Glutamatergic neuron (in vitro differentiated cells): ENCODE measurements at regions not wholly inside any gene's neighbourhood (a gene's known extent, or its start where the extent isn't known, plus 50 kb on each side); places are given as distances from the start of the nearest gene placed in this dataset.

Experiments used
- DNase-seq: peaks from one replicate; pipeline ENCODE4 v3.0.0; 2022
- H3K27ac Mint-ChIP-seq: one replicate; pipeline ENCODE4 v1.8.0; 2020; ENCODE audit warnings: mild to moderate bottlenecking, mixed read lengths, inconsistent platforms; ENCODE audit not compliant: unreplicated experiment
- H3K27me3 Mint-ChIP-seq: one replicate; pipeline ENCODE4 v1.8.0; 2020; ENCODE audit warnings: mild to moderate bottlenecking, moderate library complexity, mixed read lengths, inconsistent platforms; ENCODE audit not compliant: unreplicated experiment
- H3K36me3 Mint-ChIP-seq: one replicate; pipeline ENCODE4 v1.8.0; 2020; ENCODE audit warnings: mild to moderate bottlenecking, mixed read lengths, inconsistent platforms; ENCODE audit not compliant: unreplicated experiment
- H3K4me1 Mint-ChIP-seq: one replicate; pipeline ENCODE4 v1.8.0; 2020; ENCODE audit warnings: mild to moderate bottlenecking, low read depth, mixed read lengths, inconsistent platforms; ENCODE audit not compliant: unreplicated experiment
- H3K4me3 Mint-ChIP-seq: one replicate; pipeline ENCODE4 v1.8.0; 2020; ENCODE audit warnings: mild to moderate bottlenecking, mixed read lengths, inconsistent platforms; ENCODE audit not compliant: unreplicated experiment
- H3K9me3 Mint-ChIP-seq: one replicate; pipeline ENCODE4 v1.8.0; 2020; ENCODE audit warnings: mild to moderate bottlenecking, moderate library complexity, mixed read lengths, inconsistent platforms; ENCODE audit not compliant: unreplicated experiment
- TF ChIP-seq, protein P1 (sequence below): fragments of 200-600 bp; sonication (generic); IDR thresholded peaks from one replicate; pipeline ENCODE4 v1.5.0; 2021; ENCODE audit not compliant: partially characterized antibody, unreplicated experiment

DNA sequence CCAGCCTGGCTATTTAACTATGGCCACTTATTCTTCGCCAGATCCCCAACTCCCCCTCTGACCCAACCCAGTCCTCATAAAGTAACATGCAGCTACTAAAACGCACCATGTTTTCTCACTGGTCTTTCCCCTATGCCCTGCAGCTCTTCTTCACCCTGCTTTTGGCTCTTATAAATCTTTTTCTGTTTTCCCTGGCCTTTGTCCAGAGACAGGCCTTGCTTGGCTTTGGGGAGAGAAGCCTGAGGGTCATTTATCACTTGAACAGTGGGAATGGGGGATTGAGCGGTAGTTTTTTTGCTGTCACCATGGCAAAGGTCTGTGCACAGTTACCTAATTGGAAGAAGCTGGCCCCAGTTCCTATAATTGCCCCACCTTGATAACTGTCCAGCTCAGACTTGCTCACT, 202.9 kb upstream of the NT5C1B start:
- Mint-ChIP-seq H3K36me3 (no peaks in the 10 kb centered on the region), H3K27ac (no peak overlapping the region), H3K4me1 (peaks cover 14% of the 10 kb centered on the region), H3K4me3 (no peak overlapping the region), H3K27me3 (peaks cover 1% of the 10 kb centered on the region), H3K9me3 (no peaks in the 10 kb centered on the region)
- TF ChIP-seq, protein P1, sequence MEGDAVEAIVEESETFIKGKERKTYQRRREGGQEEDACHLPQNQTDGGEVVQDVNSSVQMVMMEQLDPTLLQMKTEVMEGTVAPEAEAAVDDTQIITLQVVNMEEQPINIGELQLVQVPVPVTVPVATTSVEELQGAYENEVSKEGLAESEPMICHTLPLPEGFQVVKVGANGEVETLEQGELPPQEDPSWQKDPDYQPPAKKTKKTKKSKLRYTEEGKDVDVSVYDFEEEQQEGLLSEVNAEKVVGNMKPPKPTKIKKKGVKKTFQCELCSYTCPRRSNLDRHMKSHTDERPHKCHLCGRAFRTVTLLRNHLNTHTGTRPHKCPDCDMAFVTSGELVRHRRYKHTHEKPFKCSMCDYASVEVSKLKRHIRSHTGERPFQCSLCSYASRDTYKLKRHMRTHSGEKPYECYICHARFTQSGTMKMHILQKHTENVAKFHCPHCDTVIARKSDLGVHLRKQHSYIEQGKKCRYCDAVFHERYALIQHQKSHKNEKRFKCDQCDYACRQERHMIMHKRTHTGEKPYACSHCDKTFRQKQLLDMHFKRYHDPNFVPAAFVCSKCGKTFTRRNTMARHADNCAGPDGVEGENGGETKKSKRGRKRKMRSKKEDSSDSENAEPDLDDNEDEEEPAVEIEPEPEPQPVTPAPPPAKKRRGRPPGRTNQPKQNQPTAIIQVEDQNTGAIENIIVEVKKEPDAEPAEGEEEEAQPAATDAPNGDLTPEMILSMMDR, result no peak
- DNase-seq, result no peak

DNA sequence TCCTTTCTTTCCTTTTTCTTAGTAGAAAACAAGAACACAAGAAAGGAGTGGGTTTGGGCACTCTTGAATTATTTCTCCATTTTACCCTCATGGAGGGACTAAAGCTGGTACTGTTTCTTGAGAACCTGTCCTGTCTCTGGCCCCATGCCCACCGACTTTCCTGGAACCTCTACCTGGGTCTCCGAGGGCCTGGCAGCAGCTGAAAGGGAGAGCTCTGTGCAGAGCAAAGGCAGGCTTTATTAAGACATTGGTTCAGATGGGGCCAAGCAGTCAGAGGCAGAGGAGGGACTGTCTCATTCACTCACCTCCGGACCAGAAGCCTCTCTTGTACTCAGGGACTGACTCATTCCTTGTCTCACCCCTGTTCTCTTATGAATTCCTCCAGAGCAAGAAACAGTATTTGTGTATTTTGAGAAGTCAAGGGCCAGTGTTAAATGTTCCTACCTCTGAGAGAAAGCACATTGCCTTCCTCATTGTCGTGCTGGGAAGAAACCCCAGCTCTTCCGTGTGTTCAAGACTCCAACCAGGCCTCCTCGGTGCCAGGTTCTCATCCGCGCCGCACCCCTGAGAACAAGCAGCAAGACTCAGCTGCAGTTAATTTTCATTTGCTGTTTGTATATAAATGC, 201.9 kb upstream of the NT5C1B start:
- H3K4me1 Mint-ChIP-seq, result peaks cover 14% of the 10 kb centered on the region
- no peak overlapping the region for H3K27ac Mint-ChIP-seq
- no peaks in the 10 kb centered on the region for H3K36me3 Mint-ChIP-seq
- H3K27me3 Mint-ChIP-seq, result peaks cover 1% of the 10 kb centered on the region
- DNase-seq, result no peak
- TF ChIP-seq, protein P1, result no peak
- H3K4me3 Mint-ChIP-seq, result no peak overlapping the region
- H3K9me3 Mint-ChIP-seq, result no peaks in the 10 kb centered on the region

DNA sequence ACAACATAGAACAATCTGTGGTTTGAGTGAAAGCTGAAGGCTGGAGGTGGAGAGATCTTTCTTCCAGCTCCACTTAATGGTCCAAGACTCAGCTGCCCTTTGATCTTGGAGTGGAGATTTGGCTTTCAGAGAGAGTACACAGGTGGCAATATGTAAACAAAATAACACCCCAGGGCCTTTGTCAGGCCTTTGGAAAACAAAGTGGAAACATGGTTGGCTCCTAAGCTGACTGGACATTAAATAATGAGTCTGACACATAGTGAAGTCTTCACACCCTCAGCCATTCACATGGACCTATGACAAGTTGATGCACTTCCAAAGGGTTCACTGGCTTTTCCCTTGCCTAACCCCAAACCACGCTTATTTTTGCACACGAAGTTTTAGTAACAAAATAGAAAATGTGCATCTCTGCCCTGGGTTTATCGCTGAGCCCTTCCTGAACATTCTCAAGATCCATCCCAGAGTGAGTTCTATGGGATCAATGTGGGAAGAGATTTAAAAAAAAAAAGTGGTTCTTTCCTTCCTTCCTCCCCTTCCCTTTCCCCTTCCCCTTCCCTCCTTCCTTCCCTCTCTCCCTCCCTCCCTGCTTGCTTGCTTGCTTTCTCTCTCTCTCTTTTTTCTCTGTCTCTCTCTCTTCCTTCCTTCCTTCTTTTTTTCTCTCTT, 201.3 kb upstream of the NT5C1B start:
- Mint-ChIP-seq H3K4me3 (no peak overlapping the region), H3K4me1 (peaks cover 14% of the 10 kb centered on the region), H3K9me3 (no peaks in the 10 kb centered on the region), H3K27ac (no peak overlapping the region), H3K27me3 (peaks cover 1% of the 10 kb centered on the region), H3K36me3 (no peaks in the 10 kb centered on the region)
- no peak for DNase-seq
- TF ChIP-seq, protein P1, result no peak

DNA sequence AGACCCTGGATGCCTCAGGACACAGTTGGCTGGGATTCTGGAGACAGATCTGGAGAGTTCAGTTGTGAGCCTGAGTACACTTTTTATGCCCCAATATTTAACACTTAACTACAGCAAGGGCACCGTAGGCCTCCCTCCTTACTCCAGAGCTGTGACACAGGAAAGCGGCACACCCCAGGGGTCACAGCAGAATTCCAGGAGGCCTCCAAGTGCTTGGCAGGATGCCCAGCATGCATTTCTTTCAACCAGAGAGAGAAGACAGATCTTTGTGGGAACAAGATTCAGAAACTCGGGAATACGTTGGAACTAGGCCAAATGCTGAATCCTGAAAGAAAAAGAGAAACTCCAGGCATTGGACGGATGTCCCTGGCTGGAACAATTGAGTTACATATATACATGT, 199.2 kb upstream of the NT5C1B start:
- Mint-ChIP-seq H3K4me3 (no peak overlapping the region), H3K36me3 (no peaks in the 10 kb centered on the region), H3K27ac (no peak overlapping the region), H3K4me1 (peaks cover 14% of the 10 kb centered on the region), H3K9me3 (no peaks in the 10 kb centered on the region), H3K27me3 (peaks cover 1% of the 10 kb centered on the region)
- DNase-seq, result no peak
- TF ChIP-seq, protein P1, result no peak

DNA sequence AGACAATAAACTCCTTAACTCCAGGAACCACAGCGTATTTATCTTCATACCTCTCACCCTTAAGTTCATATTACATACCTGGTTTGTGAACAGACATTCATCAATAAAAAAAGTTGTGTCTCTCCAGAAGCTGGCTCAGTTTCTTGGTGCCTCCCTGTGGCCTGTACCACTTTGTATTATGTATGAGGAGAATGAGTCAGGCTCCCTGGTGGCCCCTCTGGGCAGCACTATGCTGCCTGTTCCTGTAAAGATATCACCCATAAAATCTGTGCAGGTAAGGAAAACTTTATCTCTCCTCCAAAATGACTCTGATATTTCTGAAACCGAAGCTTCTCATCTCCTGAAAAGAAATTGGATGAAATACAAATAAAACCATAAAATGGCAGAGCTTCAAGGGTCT, 198.4 kb upstream of the NT5C1B start:
- DNase-seq, result no peak
- Mint-ChIP-seq H3K27ac (no peak overlapping the region), H3K4me3 (no peak overlapping the region), H3K27me3 (peaks cover 1% of the 10 kb centered on the region), H3K4me1 (peaks cover 7% of the 10 kb centered on the region), H3K36me3 (no peaks in the 10 kb centered on the region), H3K9me3 (no peaks in the 10 kb centered on the region)
- TF ChIP-seq, protein P1, result no peak
